Activated naive CD4-positive, alpha-beta T cell treated with anti-CD3 and anti-CD28 coated beads, Interleukin-2, amount 50 U/mL, for 16 hours (primary cell): ENCODE measurements at regions not wholly inside any gene's neighbourhood (a gene's known extent, or its start where the extent isn't known, plus 50 kb on each side); places are given as distances from the start of the nearest gene placed in this dataset.
"Not testable (repeated sequence)": the region's sequence is repeated elsewhere in the genome, so short reads cannot be mapped to it uniquely, and the experiment has no call there.

ENCODE experiments used
- DNase-seq: peaks from one replicate; pipeline ENCODE4 v3.0.0-alpha.2; 2020

DNA sequence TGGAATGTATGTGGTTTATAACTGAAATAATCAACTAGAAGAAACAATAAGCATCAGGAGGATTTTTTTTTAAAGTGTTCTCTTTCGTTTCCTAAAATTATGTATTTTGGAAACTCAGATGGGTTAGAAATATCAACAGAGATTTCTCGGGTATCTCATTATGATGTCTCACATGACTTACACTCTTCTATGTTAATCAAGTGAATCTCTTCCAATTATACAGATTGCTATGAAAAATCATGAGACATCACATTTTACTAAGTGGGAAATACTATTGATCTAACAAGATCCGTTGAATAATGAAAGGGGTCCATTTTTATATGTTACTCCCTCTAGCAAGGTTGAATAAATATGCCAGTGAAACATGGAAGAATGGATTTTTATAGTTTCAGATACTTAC lies 54.7 kb upstream of the NRIP1 start:
- DNase-seq = no peak

GRCh38 chr21:15121097-15121654 lies 56.4 kb upstream of the NRIP1 start:
- DNase-seq = no peak

DNA sequence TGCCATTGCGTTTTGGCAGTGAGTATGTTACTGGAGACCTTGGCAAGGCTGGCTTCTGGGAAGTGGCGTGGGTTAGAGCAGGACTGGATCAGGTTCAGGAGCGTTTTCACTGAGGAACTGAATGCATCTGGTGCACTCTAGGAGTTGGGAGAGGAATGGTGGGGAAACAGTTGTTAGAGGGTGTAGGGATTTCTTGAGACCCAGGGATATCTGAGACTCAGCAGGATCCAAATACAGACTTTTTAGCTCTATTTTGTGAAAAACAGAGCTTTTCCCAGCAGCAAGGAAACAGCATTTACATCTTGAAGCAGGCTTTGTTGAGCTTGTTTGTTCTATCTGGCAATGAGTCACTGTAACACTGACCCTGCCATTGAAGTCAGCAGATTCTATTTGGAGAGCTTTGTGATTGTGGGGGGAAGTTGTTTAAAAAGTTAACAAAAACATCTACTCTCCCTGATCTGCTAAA lies 56.9 kb upstream of the NRIP1 start:
- DNase-seq = no peak

GRCh38 chr21:15122241-15122640 lies 57.4 kb upstream of the NRIP1 start:
- DNase-seq = no peak

DNA sequence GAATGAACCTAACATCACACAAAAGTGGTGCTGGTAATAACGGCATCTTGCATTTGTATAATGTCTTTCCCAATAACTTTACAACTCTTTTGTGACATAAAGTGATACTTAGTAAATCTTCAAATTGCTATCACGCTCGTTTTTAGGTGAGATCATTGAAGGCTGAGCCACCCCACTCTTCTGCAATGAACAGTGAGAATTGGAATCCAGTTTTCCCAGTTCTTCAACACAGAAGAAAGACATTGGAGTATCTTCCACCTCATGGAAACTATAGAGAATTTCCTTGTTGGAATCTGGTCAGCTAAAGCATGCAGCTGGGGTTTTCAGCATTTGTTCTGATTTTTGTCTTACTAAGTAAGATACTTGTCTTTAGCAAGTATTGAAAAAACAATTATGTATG lies 59.9 kb upstream of the NRIP1 start:
- no peak for DNase-seq

DNA sequence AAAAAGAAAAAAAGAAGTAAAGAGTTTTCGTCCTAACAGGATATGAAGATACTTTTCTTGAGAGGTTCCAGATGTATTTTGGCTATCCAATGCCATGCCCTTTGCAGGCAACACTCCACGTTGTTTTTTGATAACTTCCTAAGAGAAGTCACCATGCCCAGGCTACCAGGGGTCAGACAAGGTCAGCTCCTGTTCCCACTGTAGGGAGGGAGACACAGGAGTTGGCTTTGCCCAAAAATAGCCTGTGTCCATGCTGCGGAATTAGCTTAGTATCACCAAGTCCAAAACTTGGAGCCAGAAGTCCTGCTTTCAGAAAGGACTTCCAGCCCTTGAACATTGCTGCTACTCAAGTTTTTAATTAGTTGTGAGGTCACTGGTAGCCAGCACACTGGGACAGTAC lies 62.1 kb upstream of the NRIP1 start:
- DNase-seq = no peak

DNA sequence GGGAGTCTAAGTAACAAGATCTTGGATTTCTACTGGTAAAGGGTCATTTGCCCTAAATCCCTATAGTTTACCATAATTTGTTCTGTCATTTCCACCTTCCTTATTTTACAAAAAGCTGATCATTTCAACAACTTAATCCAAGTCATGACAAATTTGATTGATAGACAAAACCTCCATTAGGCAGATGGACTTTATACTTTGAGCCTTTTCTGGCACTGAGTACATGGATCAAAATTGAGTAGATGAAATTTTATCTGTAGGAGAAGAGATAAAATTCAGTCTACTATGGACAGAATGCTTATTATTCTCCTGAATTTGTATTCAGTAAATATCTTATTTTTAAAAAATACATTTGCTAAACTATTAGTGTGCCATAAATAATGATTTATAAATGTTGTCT lies 62.6 kb upstream of the NRIP1 start:
- DNase-seq = no peak

GRCh38 chr21:15128267-15128666 lies 63.5 kb upstream of the NRIP1 start:
- no peak for DNase-seq

DNA sequence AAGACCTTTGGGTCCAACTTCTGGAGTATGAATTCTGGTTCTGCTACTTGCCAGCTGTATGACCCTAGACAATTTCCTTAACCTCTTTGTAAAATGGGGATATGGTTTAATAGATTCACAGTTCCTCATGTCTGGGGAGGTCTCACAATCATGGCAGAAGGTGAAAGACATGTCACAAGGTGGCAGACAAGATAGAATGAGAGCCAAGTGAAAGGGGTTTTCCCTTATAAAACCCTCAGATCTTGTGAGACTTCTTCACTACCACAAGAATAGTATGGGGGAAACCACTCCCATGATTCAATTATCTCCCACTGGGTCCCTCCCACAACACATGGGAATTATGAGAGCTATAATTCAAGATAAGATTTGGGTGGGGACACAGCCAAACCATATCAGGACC lies 63.9 kb upstream of the NRIP1 start:
- DNase-seq = not testable (repeated sequence)

- DNase-seq = no peak
Measured at GRCh38 chr21:15130326-15130725, 65.5 kb upstream of the NRIP1 start.

DNA sequence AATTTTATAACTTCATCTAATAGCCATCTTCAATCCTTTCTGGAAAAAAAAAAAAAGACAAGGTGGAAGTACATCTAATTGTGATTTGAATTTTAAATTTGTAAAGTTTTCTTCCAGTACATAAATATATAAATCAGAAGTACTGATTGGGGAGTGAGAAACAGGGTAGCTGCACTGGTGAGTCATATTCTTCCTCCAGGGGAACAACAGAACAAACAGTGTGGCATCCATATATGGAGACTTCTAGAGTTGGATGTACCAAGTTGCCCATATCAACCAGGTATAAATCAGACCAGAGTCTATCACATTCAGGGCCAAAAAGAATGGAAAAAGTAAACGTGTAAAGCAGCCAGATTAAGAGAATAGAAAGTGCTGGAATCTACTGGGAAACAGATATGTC lies 66.0 kb upstream of the NRIP1 start:
- DNase-seq = no peak

DNA sequence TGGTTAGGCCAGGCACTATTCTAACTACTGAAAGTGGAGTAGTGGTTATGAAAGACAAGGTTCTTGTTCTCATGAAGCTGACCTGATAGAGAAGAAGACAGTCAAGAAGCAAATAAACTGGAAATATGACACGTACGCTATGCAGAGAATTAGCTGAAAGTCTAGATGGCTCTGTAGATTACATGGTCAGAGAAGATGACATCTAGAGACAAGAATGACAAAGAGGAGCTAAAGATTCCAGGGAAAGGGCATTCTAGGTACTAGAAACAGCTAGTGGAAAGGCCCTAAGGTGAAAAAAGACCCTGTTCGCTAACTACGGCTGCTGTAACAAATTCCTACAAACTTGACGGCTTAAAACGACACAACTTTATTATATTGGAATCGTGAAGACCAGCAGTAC lies 68.0 kb upstream of the NRIP1 start:
- no peak for DNase-seq

DNA sequence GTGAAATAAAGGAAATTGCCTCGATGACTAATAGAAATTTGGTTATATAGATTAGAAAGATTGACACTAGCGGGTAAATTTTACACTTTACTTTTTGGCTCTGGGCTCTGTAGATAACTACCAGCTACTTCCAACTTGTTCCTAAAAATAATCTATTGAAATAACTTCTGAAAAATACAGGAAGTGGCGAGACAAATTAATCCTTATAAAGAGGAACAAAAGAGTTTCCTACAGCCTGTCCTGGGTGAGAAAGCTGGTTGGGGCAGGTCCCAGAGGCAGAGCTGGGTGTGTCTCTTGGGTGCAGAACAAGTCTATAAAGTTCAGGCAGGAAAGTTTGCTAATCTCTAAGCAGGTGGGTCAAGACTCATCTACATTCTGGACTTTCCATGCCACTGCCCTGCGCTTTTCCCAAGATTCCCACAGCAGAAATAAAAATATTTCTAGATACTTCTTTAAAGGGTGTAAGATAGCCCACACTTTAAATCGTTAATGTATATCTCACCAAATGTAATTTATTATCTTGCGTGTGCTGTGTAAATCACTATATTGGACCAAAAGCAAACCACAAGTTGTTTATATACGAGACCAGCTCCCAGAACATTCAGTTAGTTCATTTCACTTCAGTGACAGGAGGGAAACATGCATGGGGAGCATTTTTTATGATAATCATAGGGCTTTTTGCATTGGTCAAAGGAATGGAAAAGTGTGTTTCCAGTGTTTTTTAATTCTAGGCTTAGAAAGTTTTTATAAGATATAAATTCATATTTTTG lies 70.1 kb upstream of the NRIP1 start:
- DNase-seq = no peak

DNA sequence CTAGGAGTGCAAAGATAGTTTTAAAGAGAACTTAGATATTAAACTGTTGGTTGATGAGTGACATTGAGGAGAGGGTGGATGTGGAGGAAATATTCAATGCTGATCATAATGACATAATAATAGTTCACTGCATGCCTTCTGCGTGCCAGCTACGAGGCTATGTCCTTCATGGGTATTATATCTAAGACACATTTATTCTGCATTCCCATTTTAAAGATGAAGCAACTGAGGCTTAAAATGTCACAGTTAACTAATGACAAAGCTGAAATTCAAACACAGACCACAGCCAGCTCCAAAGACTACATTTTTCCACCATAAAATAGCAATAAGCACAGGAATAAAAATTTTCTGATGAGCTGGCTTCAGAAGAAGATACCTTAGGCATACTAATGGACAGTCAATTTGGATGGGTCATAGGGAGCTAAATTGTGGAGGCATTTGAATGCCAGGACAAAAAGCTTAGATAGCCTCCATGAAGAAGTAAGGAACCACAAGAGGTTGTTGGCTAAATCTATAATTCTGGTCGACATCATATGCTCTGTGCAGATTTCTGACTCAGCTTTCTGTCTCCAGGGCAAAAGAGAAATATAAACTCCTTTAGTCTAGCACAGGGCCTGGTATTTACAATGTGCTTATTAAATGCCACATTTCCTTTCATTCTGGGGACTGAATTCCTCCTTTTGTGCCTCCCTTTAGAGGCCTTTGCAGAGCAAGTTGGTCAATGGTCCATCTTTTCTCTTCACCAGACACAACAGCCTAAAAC lies 71.2 kb upstream of the NRIP1 start:
- no peak for DNase-seq

DNA sequence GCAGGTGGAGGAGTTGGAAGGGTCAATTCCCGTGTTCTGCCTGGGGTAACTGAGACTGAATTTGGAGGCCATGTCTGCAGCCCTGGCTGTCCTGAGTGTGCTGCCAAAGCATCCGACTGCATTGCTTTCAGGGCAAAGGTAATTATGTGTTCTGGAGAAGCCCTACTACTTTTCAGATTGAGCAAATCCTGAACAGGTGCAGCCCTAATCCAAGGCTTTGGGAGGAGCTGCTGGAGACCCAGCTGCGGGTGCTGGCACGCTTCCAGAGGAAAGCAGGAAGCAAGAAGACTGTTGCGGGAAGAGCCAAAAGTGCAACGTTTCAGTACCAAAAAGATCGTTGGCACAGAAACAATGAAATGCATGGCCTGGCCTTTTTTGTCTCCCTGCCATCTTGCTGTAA lies 73.7 kb upstream of the NRIP1 start:
- no peak for DNase-seq

DNA sequence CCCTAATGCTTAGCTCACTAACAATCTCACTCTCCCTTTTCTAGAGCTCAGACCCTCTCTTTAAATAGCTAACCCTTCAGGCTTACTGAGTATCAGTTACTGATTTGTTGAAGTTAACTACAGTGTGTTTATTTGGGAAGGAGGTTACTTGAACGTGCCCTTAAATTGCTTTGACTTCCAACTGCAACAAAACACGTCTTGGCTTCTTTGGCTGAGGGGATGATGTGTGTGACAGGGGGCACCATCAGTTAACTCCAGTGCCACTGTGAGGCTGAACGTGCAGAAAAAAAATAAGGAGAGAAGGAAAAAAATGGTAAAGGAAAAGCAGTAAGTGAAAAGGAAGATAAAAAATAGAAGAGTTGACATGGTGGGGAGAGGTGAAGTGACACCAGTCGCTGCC lies 75.1 kb upstream of the NRIP1 start:
- DNase-seq = no peak

- no peak for DNase-seq
Measured at GRCh38 chr21:15140321-15141019, 75.7 kb upstream of the NRIP1 start.

DNA sequence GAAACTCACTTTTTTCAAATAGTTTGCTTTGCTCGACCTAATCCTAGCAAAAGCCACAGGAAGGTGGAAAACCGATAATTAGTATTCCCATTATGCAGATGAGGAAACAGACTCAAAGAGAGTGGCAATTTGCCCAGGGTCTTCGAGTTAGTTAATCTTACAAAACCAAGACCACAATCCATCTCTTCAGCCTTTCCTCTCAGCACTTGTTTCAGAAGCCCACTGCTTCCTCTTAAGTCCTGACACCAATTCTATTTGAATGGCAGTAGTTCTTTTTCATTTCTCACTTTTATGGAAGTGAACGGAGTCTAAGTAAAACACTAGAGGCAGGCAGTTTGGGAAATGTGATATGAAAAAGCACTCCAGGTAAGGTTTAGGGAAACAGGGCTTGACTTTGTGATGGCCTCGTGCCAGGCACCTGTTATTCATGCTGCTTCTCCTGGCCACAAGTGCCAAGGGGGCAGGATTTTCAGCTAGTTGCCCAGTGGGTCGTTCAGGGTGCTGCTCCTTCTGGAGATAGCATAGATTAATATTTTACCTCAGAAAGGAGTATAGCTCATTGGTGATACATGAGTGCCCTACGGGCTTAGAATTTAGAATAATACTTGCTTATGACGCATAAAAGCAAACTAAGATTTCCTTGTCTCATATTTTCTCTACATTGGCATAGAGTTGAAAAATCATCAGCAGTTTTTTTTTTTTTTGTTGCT lies 76.6 kb upstream of the NRIP1 start:
- DNase-seq = no peak

GRCh38 chr21:15144026-15144425 lies 79.2 kb upstream of the NRIP1 start:
- DNase-seq = no peak

- no peak for DNase-seq
Measured at GRCh38 chr21:15148437-15148836, 83.6 kb upstream of the NRIP1 start.

DNA sequence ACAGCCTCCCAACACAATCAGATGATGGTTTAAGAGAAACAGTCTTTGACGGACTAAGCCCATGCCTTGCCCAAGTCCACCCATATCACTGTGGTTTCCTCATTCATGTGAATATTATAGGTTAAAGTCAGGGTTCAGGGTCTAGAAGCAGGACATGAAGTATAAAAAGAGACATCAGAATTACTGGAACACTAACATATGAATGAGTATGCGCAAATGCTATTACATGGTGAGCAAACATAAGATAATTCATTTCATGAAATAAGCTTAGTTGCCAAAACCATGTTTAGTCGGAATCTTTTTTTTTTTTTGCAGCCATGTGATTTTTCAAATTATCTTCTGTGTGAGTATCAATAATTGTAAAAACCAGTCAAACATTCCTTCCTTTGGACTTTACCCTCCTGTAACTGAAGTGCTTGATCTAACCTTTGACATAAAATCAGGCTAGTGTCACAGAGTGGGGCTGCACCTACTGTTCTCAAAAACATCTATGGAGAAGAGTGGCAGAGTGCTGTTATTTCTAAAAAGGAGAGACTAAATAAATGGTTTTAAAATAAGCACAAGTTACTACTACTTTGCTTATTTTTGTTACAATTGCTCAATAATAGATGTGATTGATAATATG lies 84.9 kb upstream of the NRIP1 start:
- no peak for DNase-seq

DNA sequence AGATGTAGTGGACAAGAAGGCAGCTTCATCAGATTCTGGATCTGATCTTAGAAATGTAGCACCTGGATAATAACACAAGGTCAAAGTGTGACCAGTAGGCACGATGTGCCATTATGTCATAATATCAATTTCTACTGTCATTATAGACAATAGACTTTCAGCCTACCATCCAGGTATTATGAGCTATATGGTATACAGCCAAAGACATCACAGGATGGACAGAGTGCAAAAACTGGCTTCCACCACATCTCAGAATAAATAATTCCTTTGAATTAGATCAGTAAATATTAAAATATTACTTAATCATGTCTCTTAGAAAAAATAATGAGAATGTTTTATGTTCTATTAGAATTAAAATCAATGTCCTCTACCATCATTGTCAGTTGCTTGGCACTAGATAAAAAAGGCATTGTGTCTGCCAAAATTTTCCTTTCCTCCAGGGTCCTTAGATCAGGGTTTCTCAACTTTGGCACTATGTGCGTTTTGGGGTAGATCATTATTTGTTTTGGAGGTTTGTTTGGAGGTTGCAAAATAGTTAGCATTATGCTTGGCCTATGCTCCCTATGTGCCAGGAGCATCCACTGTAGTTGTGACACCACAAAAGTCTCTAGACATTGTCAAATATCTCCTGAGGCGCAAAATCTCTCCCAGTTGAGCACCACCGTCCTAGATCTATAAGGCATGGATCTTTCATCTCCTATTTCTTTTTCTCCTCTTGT lies 86.7 kb upstream of the NRIP1 start:
- no peak for DNase-seq
